HCT116 (cell line): ENCODE measurements at regions not wholly inside any gene's neighbourhood (a gene's known extent, or its start where the extent isn't known, plus 50 kb on each side); places are given as distances from the start of the nearest gene placed in this dataset.
A peak's percentile ranks its signal among the peaks of the same experiment; 100 is the strongest.

Source experiments
- ATAC-seq: fragments of 200-7000 bp; cut with Tn5 transposase; 2 replicates; pipeline ENCODE4 v1.9.1; 2020; ENCODE audit warnings: mild to moderate bottlenecking, moderate library complexity
- BruUV-seq: library from RNA; stranded (reverse); fragments of 400-500 nt; replicated peaks from 2 replicates; lab custom pipeline; 2021; lab: Mats Ljungman, UMichigan
- CTCF ChIA-PET: fragments of 300-600 bp; sonication (Branson Sonifier 250); formaldehyde crosslinking; loops from one replicate; lab custom pipeline; 2021; ENCODE audit warnings: antibody characterized with exemption; lab: Charles Lee
- POLR2A ChIA-PET: fragments of 300-600, 350-600 bp; sonication (Branson Sonifier 250); formaldehyde crosslinking; loops from one replicate; lab custom pipeline; 2021; ENCODE audit warnings: antibody characterized with exemption; lab: Charles Lee
- RAD21 ChIA-PET, 2 experiments: fragments of 300-600 bp; sonication (Branson Sonifier 250); formaldehyde crosslinking; loops; one replicate each; lab custom pipeline; 2023; ENCODE audit warnings: low total read pairs in 2 of 2; ENCODE audit not compliant: uncharacterized antibody in 2 of 2, unreplicated experiment in 2 of 2, low non-redundant PET in 1 of 2; lab: Charles Lee
- DNase-seq: peaks from one replicate; pipeline ENCODE4 v3.0.0-alpha.2; 2010; ENCODE audit warnings: low read depth, low spot score
- H2AFZ ChIP-seq: fragments of 200-600 bp; shearing (Covaris generic), sonication (generic); 2 replicates; pipeline ENCODE4 v1.6.1; 2017; ENCODE audit warnings: low read depth, mixed run types, mixed read lengths, antibody characterized with exemption, low read length; ENCODE audit not compliant: poor library complexity, severe bottlenecking
- H3K27ac ChIP-seq: 2 replicates; pipeline ENCODE4 v1.5.1; 2012; ENCODE audit warnings: low read depth, low read length
- H3K27me3 ChIP-seq: fragments of 200-600 bp; sonication (generic); 2 replicates; pipeline ENCODE4 v1.6.1; 2016; ENCODE audit warnings: mixed run types, low read length, mixed read lengths; ENCODE audit not compliant: insufficient read depth
- H3K36me3 ChIP-seq, 2 experiments: fragments of 200-500 bp in 1 of 2; fragments of 200-600 bp in 1 of 2; sonication (Bioruptor generic) in 1 of 2; sonication (generic) in 1 of 2; 2 replicates each; pipeline versions ENCODE4 v1.5.1 to v1.6.1; 2014 to 2016; ENCODE audit warnings: low read length in 2 of 2, inconsistent platforms in 1 of 2, mixed read lengths in 1 of 2, mixed run types in 1 of 2; ENCODE audit not compliant: insufficient read depth in 2 of 2, control insufficient read depth in 1 of 2
- H3K4me1 ChIP-seq, 2 experiments: fragments of 200-600 bp in 1 of 2; sonication (generic) in 1 of 2; 2 replicates each; pipeline versions ENCODE4 v1.5.1 to v1.6.1; 2012 to 2017; ENCODE audit warnings: low read length in 2 of 2, inconsistent platforms in 1 of 2, mild to moderate bottlenecking in 1 of 2, mixed read lengths in 1 of 2, mixed run types in 1 of 2, moderate library complexity in 1 of 2; ENCODE audit not compliant: insufficient read depth in 2 of 2, control insufficient read depth in 1 of 2
- H3K4me2 ChIP-seq: fragments of 200-600 bp; sonication (generic); 2 replicates; pipeline ENCODE4 v1.6.1; 2017; ENCODE audit warnings: mixed run types, low read length, mixed read lengths
- H3K4me3 ChIP-seq, 2 experiments: fragments of 200-600 bp in 1 of 2; sonication (generic) in 1 of 2; replicated peaks in 1 of 2; 2 replicates each; pipeline ENCODE4 v1.5.1; 2011 to 2016; ENCODE audit warnings: low read length in 2 of 2, control low read depth in 1 of 2, low read depth in 1 of 2, mild to moderate bottlenecking in 1 of 2, mixed read lengths in 1 of 2, mixed run types in 1 of 2
- H3K79me2 ChIP-seq: fragments of 200-600 bp; sonication (generic); 2 replicates; pipeline ENCODE4 v1.6.1; 2017; ENCODE audit warnings: mild to moderate bottlenecking, mixed run types, low read length, moderate library complexity, mixed read lengths; ENCODE audit not compliant: insufficient read depth
- H3K9ac ChIP-seq: fragments of 200-600 bp; sonication (generic); 2 replicates; pipeline ENCODE4 v1.6.1; 2016; ENCODE audit warnings: low read length, mixed read lengths
- H3K9me2 ChIP-seq: fragments of 200-600 bp; sonication (generic), shearing (Covaris generic); 2 replicates; pipeline ENCODE4 v1.6.1; 2017; ENCODE audit warnings: mixed run types, mild to moderate bottlenecking, moderate library complexity; ENCODE audit not compliant: insufficient read depth
- H3K9me3 ChIP-seq, 2 experiments: fragments of 200-500 bp in 1 of 2; fragments of 200-600 bp in 1 of 2; sonication (Bioruptor generic) in 1 of 2; sonication (generic) in 1 of 2; 2 replicates each; pipeline ENCODE4 v1.6.1; 2014 to 2017; ENCODE audit warnings: low read length in 2 of 2, mixed read lengths in 2 of 2, inconsistent platforms in 1 of 2, low read depth in 1 of 2, mild to moderate bottlenecking in 1 of 2, mixed run types in 1 of 2, moderate library complexity in 1 of 2; ENCODE audit not compliant: control insufficient read depth in 1 of 2, insufficient read depth in 1 of 2
- H4K20me1 ChIP-seq: fragments of 200-600 bp; sonication (generic), shearing (Covaris generic); 2 replicates; pipeline ENCODE4 v1.6.1; 2017; ENCODE audit warnings: mixed run types, mild to moderate bottlenecking, moderate library complexity; ENCODE audit not compliant: insufficient read depth
- ELF1 ChIP-seq: IDR thresholded peaks from 2 replicates; pipeline ENCODE4 v1.6.1; 2012; ENCODE audit warnings: low read depth, borderline replicate concordance
- EZH2 ChIP-seq: fragments of 200-600 bp; sonication (generic); IDR thresholded peaks from 2 replicates; pipeline ENCODE4 v1.6.1; 2017; ENCODE audit warnings: antibody characterized with exemption, mixed run types
- EZH2phosphoT487 ChIP-seq: fragments of 200-600 bp; IDR thresholded peaks from 2 replicates; pipeline ENCODE4 v1.6.1; 2018; ENCODE audit warnings: antibody characterized with exemption, borderline replicate concordance
- FOSL1 ChIP-seq: IDR thresholded peaks from 2 replicates; pipeline ENCODE4 v1.6.1; 2012; ENCODE audit warnings: low read depth
- JUND ChIP-seq: IDR thresholded peaks from 2 replicates; pipeline ENCODE4 v1.6.1; 2012
- RAD21 ChIP-seq: IDR thresholded peaks from 2 replicates; pipeline ENCODE4 v1.6.1; 2012; ENCODE audit warnings: low read depth, mild to moderate bottlenecking
- SIN3A ChIP-seq: IDR thresholded peaks from 2 replicates; pipeline ENCODE4 v1.6.1; 2012; ENCODE audit warnings: low read depth
- SP1 ChIP-seq: IDR thresholded peaks from 2 replicates; pipeline ENCODE4 v1.6.1; 2012; ENCODE audit warnings: low read depth
- ZBTB33 ChIP-seq: IDR thresholded peaks from 2 replicates; pipeline ENCODE4 v1.6.1; 2011; ENCODE audit warnings: mild to moderate bottlenecking, low read length, moderate library complexity; ENCODE audit not compliant: insufficient replicate concordance; ENCODE audit errors: extremely low read depth
- intact Hi-C: fragments of 100-400 bp; cut with micrococcal nuclease; formaldehyde crosslinking; loops from 2 replicates; pipeline ENCODE4 v1.10.0; 2022

GRCh38 chr5:159582756-159583541 is 252.7 kb upstream of the IL12B start:
- Histone ChIP-seq H2AFZ (peak overlapping the region; percentile 11), H4K20me1 (no peaks in the 10 kb centered on the region), H3K4me1 (peaks cover 28 to 40% of the 10 kb centered on the region in 2 experiments), H3K9me2 (no peaks in the 10 kb centered on the region), H3K4me3 (peak overlapping the region in 1 of 2 experiments; percentile 26; a peak in 2 of 4 replicates), H3K79me2 (no peaks in the 10 kb centered on the region), H3K27me3 (no peaks in the 10 kb centered on the region), H3K27ac (peak overlapping the region; percentile 49; the same call in 1 of the 2 replicates), H3K36me3 (no peaks in the 10 kb centered on the region; a peak in 1 of 4 replicates), H3K9me3 (no peaks in the 10 kb centered on the region), H3K4me2 (peak overlapping the region; percentile 58), H3K9ac (peak overlapping the region; percentile 32; the same call in 1 of the 2 replicates)
- ChIA-PET POLR2A (no interaction called here), CTCF (interaction anchor here (0.6 kb wide), 1 partner anchor 67 kb away, joined by 3 read pairs; no protein-coding TSS in a partner anchor), RAD21 (interaction anchor here in 1 of 2 experiments (0.6 kb wide), 1 partner anchor 380 kb away, joined by 3 read pairs; no protein-coding TSS in a partner anchor)
- ATAC-seq (peak; percentile 66), DNase-seq (peak; percentile 61)
- BruUV-seq = no TSS peak
- TF ChIP-seq FOSL1 (peak; percentile 64), JUND (peak; percentile 51), RAD21 (no peak), EZH2 (no peak), EZH2phosphoT487 (no peak), ELF1 (no peak), ZBTB33 (no peak), SP1 (peak; percentile 41; the same call in 1 of the 2 replicates), SIN3A (0 out of 2 replicates have a peak, but pooled peaks have one; percentile 39)
- intact Hi-C loops = loop anchor here (5.0 kb wide), 3 partner anchors 131 to 329 kb away; no protein-coding TSS in a partner anchor
